Stimulated activated naive B cell treated with anti-CD40 and anti-IgM and Interleukin-4, amounts not matched to agents 10 μg/mL and 1 μg/mL and 100 μg/mL, for 72 hours (primary cell): ENCODE measurements at regions not wholly inside any gene's neighbourhood (a gene's known extent, or its start where the extent isn't known, plus 50 kb on each side); places are given as distances from the start of the nearest gene placed in this dataset.
"Not testable (repeated sequence)": the region's sequence is repeated elsewhere in the genome, so short reads cannot be mapped to it uniquely, and the experiment has no call there.

ENCODE experiments used
- ATAC-seq, 2 donors: fragments of 150-1000 bp; cut with Tn5 transposase; replicated peaks; 2 replicates each; pipeline ENCODE4 v1.10.0; 2021; ENCODE audit warnings: moderate library complexity in 1 of 2
- DNase-seq: peaks from one replicate; pipeline ENCODE4 v3.0.0; 2021
- H3K27ac Mint-ChIP-seq: one replicate; pipeline ENCODE4 v1.8.0; 2022; ENCODE audit warnings: mild to moderate bottlenecking, mixed read lengths
- H3K27me3 Mint-ChIP-seq, 2 donors: one replicate each; pipeline ENCODE4 v1.8.0; 2022; ENCODE audit warnings: mixed read lengths in 2 of 2
- H3K36me3 Mint-ChIP-seq, 2 donors: one replicate each; pipeline ENCODE4 v1.8.0; 2022; ENCODE audit warnings: mixed read lengths in 2 of 2, mild to moderate bottlenecking in 1 of 2
- H3K4me1 Mint-ChIP-seq, 2 donors: one replicate each; pipeline ENCODE4 v1.8.0; 2022; ENCODE audit warnings: mixed read lengths in 2 of 2, mild to moderate bottlenecking in 1 of 2
- H3K4me3 Mint-ChIP-seq, 2 donors: one replicate each; pipeline ENCODE4 v1.8.0; 2022; ENCODE audit warnings: mild to moderate bottlenecking in 2 of 2, mixed read lengths in 2 of 2, moderate library complexity in 1 of 2
- H3K9me3 Mint-ChIP-seq, 2 donors: one replicate each; pipeline ENCODE4 v1.8.0; 2022; ENCODE audit warnings: mixed read lengths in 2 of 2, mild to moderate bottlenecking in 1 of 2

GRCh38 chr17:70699408-70699807 is 530.1 kb downstream of the KCNJ2 start:
- no peak for DNase-seq
- Mint-ChIP-seq H3K4me1 (peaks cover 0 to 8% of the 10 kb centered on the region in 2 donors), H3K4me3 (no peak overlapping the region), H3K9me3 (no peaks in the 10 kb centered on the region), H3K27ac (no peak overlapping the region), H3K27me3 (no peaks in the 10 kb centered on the region), H3K36me3 (no peaks in the 10 kb centered on the region)
- no peak for ATAC-seq

GRCh38 chr17:70702683-70703255 is 533.4 kb downstream of the KCNJ2 start:
- peaks cover 0 to 5% of the 10 kb centered on the region in 2 donors for H3K27me3 Mint-ChIP-seq
- no peak overlapping the region for H3K4me3 Mint-ChIP-seq
- no peaks in the 10 kb centered on the region for H3K36me3 Mint-ChIP-seq
- no peak overlapping the region for H3K27ac Mint-ChIP-seq
- ATAC-seq = no peak
- peaks cover 0 to 8% of the 10 kb centered on the region in 2 donors for H3K4me1 Mint-ChIP-seq
- no peak for DNase-seq
- peaks cover 0 to 6% of the 10 kb centered on the region in 2 donors for H3K9me3 Mint-ChIP-seq

- H3K36me3 Mint-ChIP-seq = no peaks in the 10 kb centered on the region
- no peak overlapping the region for H3K27ac Mint-ChIP-seq
- H3K9me3 Mint-ChIP-seq = peaks cover 0 to 4% of the 10 kb centered on the region in 2 donors
- ATAC-seq (no peak), DNase-seq (no peak)
- no peaks in the 10 kb centered on the region for H3K4me1 Mint-ChIP-seq
- peaks cover 0 to 3% of the 10 kb centered on the region in 2 donors for H3K27me3 Mint-ChIP-seq
- no peak overlapping the region for H3K4me3 Mint-ChIP-seq
Observed at GRCh38 chr17:70709596-70709995, 540.3 kb downstream of the KCNJ2 start.

DNA sequence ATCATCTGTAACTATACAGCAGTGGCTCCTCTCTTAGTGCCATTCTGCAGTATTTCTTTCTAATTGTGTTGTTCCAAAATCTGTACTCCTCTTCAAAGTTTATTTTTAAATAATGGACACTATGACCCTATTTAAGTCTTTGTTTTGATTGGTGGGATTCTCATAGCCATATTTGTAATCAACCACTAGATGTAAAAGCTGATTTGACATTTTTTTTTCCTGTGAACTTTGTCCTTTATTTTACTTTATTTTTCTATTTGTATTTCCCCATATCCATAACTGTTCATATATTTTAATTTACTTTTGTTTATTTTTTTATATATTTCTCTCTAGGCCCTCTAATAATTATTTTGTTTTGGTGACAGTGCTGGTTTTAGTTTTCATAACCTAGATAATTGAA is 544.4 kb downstream of the KCNJ2 start:
- DNase-seq (no peak), ATAC-seq (no peak)

GRCh38 chr17:70716551-70716950 is 547.2 kb downstream of the KCNJ2 start:
- H3K4me1 Mint-ChIP-seq = no peaks in the 10 kb centered on the region
- peaks cover 0 to 3% of the 10 kb centered on the region in 2 donors for H3K9me3 Mint-ChIP-seq
- H3K27me3 Mint-ChIP-seq = peaks cover 0 to 5% of the 10 kb centered on the region in 2 donors
- no peak overlapping the region for H3K27ac Mint-ChIP-seq
- H3K4me3 Mint-ChIP-seq = no peak overlapping the region
- ATAC-seq (no peak), DNase-seq (no peak)
- no peaks in the 10 kb centered on the region for H3K36me3 Mint-ChIP-seq

More for the DNA sequence above, 544.4 kb downstream of the KCNJ2 start:
- Mint-ChIP-seq H3K27ac (no peak overlapping the region), H3K4me3 (no peak overlapping the region), H3K4me1 (no peaks in the 10 kb centered on the region), H3K9me3 (no peaks in the 10 kb centered on the region), H3K36me3 (no peaks in the 10 kb centered on the region), H3K27me3 (peaks cover 0 to 5% of the 10 kb centered on the region in 2 donors)

DNA sequence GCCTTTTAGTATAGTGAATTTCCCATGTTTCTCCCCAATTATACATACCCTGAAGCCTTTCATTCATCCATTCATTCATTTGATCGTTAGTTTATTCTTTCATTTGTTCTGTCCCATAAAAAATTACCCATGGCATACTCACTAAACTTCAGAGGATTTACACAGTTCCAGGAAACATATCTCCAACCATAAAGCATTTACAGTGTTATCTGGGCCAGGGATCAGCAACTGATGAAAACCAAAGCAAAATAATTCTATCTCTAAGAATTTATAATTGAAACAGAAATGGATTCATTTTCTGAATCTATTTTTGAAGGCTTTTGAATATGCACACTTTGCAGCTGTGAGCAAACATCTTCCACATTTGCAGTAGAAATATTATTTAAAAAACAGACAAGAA is 547.7 kb downstream of the KCNJ2 start:
- no peak for ATAC-seq
- Mint-ChIP-seq H3K4me3 (no peak overlapping the region), H3K27ac (no peak overlapping the region)

GRCh38 chr17:70736375-70736957 is 567.1 kb downstream of the KCNJ2 start:
- DNase-seq (no peak), ATAC-seq (no peak)
- Mint-ChIP-seq H3K4me1 (no peaks in the 10 kb centered on the region), H3K36me3 (no peaks in the 10 kb centered on the region), H3K27ac (no peak overlapping the region), H3K27me3 (no peaks in the 10 kb centered on the region), H3K4me3 (no peak overlapping the region), H3K9me3 (peaks cover 4 to 8% of the 10 kb centered on the region in 2 donors)

More for the DNA sequence above, 547.7 kb downstream of the KCNJ2 start:
- no peaks in the 10 kb centered on the region for H3K36me3 Mint-ChIP-seq
- peaks cover 0 to 3% of the 10 kb centered on the region in 2 donors for H3K9me3 Mint-ChIP-seq
- H3K27me3 Mint-ChIP-seq = peaks cover 0 to 5% of the 10 kb centered on the region in 2 donors
- H3K4me1 Mint-ChIP-seq = no peaks in the 10 kb centered on the region
- no peak for DNase-seq

DNA sequence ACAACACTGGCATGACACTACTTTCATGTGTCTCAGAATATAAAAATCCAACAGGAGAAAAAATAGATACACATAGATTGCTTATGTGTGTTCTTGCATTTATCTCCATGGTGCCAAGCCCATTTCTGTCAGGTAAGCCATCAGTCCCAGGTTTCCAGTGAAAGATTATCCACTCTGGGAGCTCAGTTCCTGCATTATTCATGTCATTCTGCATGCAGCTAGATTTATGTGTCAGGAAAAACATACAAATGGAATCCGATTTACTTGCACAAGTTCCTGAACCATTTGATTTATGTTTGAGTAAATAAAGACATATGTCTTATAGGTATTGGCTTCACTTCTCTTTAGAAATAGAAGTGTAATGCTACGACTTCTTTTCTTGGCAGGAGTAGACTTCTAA is 569.7 kb downstream of the KCNJ2 start:
- H3K4me1 Mint-ChIP-seq = no peaks in the 10 kb centered on the region
- no peak overlapping the region for H3K27ac Mint-ChIP-seq
- peaks cover 0 to under 1% of the 10 kb centered on the region in 2 donors for H3K9me3 Mint-ChIP-seq
- no peak overlapping the region for H3K4me3 Mint-ChIP-seq
- H3K27me3 Mint-ChIP-seq = no peaks in the 10 kb centered on the region
- H3K36me3 Mint-ChIP-seq = no peaks in the 10 kb centered on the region
- ATAC-seq (no peak), DNase-seq (no peak)

DNA sequence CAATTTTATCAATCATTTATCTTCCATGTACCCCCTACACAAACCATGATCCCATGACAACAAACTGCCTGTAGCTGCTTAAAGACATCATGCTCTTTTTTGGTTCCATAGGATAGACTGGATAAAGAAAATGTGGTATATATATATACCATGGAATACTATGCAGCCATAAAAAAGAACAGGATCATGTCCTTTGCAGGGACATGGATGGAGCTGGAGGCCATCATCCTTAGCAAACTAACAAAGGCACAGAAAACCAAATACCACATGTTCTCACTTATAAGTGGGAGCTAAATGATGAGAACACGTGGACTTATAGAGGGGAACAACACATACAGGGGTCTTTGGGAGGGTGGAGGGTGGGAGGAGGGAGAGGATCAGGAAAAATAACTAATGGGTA is 577.2 kb downstream of the KCNJ2 start:
- ATAC-seq, H3K4me3 Mint-ChIP-seq, H3K27me3 Mint-ChIP-seq: not testable (repeated sequence)

GRCh38 chr17:70750983-70751382 is 581.7 kb downstream of the KCNJ2 start:
- Mint-ChIP-seq H3K27ac (no peak overlapping the region), H3K4me3 (no peak overlapping the region), H3K36me3 (no peaks in the 10 kb centered on the region), H3K27me3 (no peaks in the 10 kb centered on the region), H3K4me1 (no peaks in the 10 kb centered on the region), H3K9me3 (peaks cover 0 to 2% of the 10 kb centered on the region in 2 donors)
- DNase-seq (no peak), ATAC-seq (no peak)

More for the DNA sequence above, 577.2 kb downstream of the KCNJ2 start:
- not testable (repeated sequence) for H3K36me3 Mint-ChIP-seq, H3K4me1 Mint-ChIP-seq, H3K9me3 Mint-ChIP-seq, H3K27ac Mint-ChIP-seq, DNase-seq

- not testable (repeated sequence) for H3K9me3 Mint-ChIP-seq, DNase-seq, H3K4me3 Mint-ChIP-seq, H3K27ac Mint-ChIP-seq, ATAC-seq, H3K36me3 Mint-ChIP-seq, H3K4me1 Mint-ChIP-seq, H3K27me3 Mint-ChIP-seq
Observed at GRCh38 chr17:70752461-70752860, 583.1 kb downstream of the KCNJ2 start.

DNA sequence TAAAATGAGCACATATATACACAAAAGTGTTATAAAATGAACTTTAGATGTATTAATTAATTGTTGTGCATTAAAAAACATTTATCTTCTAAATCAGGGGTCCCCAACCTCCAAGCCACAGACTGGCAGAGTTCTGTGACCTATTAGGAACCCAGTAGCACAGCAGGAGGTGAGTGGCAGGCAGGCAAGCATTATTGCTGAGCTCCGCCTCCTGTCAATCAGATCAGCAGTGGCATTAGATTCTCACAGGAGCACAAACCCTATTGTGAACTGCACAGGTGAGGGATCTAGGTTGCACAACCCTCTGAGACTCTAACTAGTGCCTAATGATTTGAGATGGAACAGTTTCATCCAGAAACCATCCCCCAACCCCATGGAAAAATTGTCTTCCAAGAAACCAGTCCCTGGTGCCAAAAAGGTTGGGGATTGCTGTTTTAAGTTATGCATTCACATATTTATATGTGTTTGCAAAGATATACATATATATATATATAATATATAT is 583.7 kb downstream of the KCNJ2 start:
- no peaks in the 10 kb centered on the region for H3K27me3 Mint-ChIP-seq
- DNase-seq (no peak), ATAC-seq (no peak)
- no peak overlapping the region for H3K4me3 Mint-ChIP-seq
- no peaks in the 10 kb centered on the region for H3K4me1 Mint-ChIP-seq
- peaks cover 0 to 2% of the 10 kb centered on the region in 2 donors for H3K9me3 Mint-ChIP-seq
- no peaks in the 10 kb centered on the region for H3K36me3 Mint-ChIP-seq
- H3K27ac Mint-ChIP-seq = no peak overlapping the region

DNA sequence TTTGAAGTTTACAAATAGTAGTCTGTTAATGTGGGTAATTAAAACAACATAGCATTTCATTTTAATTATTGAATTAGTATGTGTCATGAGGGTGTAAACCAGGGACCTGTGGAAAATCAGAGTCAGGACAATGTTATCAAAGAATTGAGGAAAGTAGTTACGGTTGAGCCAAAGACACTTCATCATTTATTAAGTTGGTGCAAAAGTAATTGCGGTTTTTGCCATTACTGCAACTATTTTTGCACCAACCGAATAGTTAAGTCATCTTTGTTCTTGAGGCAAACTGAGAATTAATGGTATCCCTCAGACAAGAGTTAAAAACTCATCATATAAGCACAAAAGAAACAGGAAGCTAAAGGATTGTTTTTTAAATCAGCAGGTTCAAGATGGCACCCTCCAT is 593.7 kb downstream of the KCNJ2 start:
- DNase-seq (no peak), ATAC-seq (no peak)
- Mint-ChIP-seq H3K27me3 (no peaks in the 10 kb centered on the region), H3K4me1 (no peaks in the 10 kb centered on the region), H3K4me3 (no peak overlapping the region), H3K36me3 (no peaks in the 10 kb centered on the region), H3K9me3 (no peaks in the 10 kb centered on the region), H3K27ac (no peak overlapping the region)

- Mint-ChIP-seq H3K36me3 (no peaks in the 10 kb centered on the region), H3K4me1 (no peaks in the 10 kb centered on the region), H3K27ac (no peak overlapping the region), H3K4me3 (no peak overlapping the region), H3K9me3 (no peaks in the 10 kb centered on the region), H3K27me3 (no peaks in the 10 kb centered on the region)
- DNase-seq = no peak
- ATAC-seq = no peak
Observed at GRCh38 chr17:70767102-70767701, 597.9 kb downstream of the KCNJ2 start.

DNA sequence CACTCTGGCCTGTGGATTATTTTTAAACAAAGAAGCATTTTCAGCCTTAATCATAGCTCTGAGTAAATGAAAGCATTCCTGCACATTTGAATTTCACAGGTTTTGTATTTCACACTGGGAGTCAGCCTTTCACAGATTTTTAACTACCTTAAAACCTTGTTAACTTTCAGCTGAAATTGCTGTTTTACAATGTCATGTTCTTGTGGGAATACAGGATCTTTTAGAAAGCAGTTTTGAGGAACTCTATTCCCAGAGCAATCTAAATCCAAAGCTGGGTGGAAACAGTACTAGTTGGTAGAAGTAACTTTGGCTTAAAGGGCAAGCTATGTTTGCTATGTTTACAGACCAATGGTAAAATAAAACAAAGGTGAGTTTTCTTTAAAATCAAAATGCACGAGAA is 600.6 kb downstream of the KCNJ2 start:
- H3K4me1 Mint-ChIP-seq = no peaks in the 10 kb centered on the region
- no peaks in the 10 kb centered on the region for H3K9me3 Mint-ChIP-seq
- no peaks in the 10 kb centered on the region for H3K36me3 Mint-ChIP-seq
- H3K4me3 Mint-ChIP-seq = no peak overlapping the region
- ATAC-seq (no peak), DNase-seq (no peak)
- H3K27me3 Mint-ChIP-seq = no peaks in the 10 kb centered on the region
- H3K27ac Mint-ChIP-seq = no peak overlapping the region
